Spleen (tissue), 7 donors: ENCODE measurements at regions not wholly inside any gene's neighbourhood (a gene's known extent, or its start where the extent isn't known, plus 50 kb on each side); places are given as distances from the start of the nearest gene placed in this dataset.

Source experiments
- POLR2AphosphoS5 ChIP-seq, 3 donors: sonication (generic); formaldehyde crosslinking; IDR thresholded peaks; one replicate each; pipeline ENCODE4 v1.5.1; 2017; ENCODE audit warnings: antibody characterized with exemption in 3 of 3
- TF ChIP-seq, protein P1 (sequence below), 11 experiments: fragments of 200-600 bp in 7 of 11; fragments of 450-650 bp in 4 of 11; sonication (generic) in 4 of 11; IDR thresholded peaks in 8 of 11; conservative IDR thresholded peaks in 3 of 11; 1 replicate in 7 of 11; 2 replicates in 4 of 11; pipeline versions ENCODE4 v1.4.0 to v1.8.0; 2016 to 2021; ENCODE audit warnings: antibody characterized with exemption in 11 of 11, inconsistent platforms in 4 of 11, mild to moderate bottlenecking in 1 of 11
- donor health status: DM: no; HTN: no; CAD: no; lungs with moderate emphysema.
- donor health status: DM: no; HTN: no; CAD: no.
- donor health status: DM: no; HTN: no; CAD: no.

DNA sequence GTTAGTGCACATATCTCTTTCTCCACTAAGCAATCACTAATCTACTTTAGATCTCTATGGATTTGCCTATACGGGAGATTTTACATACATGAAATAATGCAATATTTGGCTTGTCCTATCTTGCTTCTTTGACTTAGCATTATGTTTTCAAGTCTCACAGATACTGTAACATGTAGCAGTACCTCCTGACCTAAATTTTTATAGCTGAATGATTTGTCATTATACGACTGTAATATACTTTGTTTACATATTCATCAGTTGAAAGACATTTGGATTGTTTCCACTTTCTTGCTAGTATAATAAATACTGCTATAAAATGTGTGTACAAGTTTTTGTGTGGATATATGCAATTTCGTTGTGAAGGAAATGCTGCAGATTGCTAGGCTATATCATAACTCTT is 1520.8 kb upstream of the CDH6 start:
- TF ChIP-seq POLR2AphosphoS5 (IDR thresholded peaks at IDR 0.05): no peak
- TF ChIP-seq, protein P1, sequence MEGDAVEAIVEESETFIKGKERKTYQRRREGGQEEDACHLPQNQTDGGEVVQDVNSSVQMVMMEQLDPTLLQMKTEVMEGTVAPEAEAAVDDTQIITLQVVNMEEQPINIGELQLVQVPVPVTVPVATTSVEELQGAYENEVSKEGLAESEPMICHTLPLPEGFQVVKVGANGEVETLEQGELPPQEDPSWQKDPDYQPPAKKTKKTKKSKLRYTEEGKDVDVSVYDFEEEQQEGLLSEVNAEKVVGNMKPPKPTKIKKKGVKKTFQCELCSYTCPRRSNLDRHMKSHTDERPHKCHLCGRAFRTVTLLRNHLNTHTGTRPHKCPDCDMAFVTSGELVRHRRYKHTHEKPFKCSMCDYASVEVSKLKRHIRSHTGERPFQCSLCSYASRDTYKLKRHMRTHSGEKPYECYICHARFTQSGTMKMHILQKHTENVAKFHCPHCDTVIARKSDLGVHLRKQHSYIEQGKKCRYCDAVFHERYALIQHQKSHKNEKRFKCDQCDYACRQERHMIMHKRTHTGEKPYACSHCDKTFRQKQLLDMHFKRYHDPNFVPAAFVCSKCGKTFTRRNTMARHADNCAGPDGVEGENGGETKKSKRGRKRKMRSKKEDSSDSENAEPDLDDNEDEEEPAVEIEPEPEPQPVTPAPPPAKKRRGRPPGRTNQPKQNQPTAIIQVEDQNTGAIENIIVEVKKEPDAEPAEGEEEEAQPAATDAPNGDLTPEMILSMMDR (IDR thresholded peaks at IDR 0.05 in 8 of 11, conservative IDR thresholded peaks at IDR 0.05 in 3 of 11): no peak
